ENCODE measurements at regions not wholly inside any gene's neighbourhood (a gene's known extent, or its start where the extent isn't known, plus 50 kb on each side); places are given as distances from the start of the nearest gene placed in this dataset.

- TF ChIP-seq, protein P1, sequence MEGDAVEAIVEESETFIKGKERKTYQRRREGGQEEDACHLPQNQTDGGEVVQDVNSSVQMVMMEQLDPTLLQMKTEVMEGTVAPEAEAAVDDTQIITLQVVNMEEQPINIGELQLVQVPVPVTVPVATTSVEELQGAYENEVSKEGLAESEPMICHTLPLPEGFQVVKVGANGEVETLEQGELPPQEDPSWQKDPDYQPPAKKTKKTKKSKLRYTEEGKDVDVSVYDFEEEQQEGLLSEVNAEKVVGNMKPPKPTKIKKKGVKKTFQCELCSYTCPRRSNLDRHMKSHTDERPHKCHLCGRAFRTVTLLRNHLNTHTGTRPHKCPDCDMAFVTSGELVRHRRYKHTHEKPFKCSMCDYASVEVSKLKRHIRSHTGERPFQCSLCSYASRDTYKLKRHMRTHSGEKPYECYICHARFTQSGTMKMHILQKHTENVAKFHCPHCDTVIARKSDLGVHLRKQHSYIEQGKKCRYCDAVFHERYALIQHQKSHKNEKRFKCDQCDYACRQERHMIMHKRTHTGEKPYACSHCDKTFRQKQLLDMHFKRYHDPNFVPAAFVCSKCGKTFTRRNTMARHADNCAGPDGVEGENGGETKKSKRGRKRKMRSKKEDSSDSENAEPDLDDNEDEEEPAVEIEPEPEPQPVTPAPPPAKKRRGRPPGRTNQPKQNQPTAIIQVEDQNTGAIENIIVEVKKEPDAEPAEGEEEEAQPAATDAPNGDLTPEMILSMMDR (IDR thresholded peaks at IDR 0.05; ENCODE audit: low read depth, low read length) = no peak
- H3K4me3 ChIP-seq (ENCODE audit: low read depth, low read length) = no peak overlapping the region
These were observed 1535.2 kb upstream of the LRRTM1 start for GRCh38 chr2:81839780-81840179.

DNA sequence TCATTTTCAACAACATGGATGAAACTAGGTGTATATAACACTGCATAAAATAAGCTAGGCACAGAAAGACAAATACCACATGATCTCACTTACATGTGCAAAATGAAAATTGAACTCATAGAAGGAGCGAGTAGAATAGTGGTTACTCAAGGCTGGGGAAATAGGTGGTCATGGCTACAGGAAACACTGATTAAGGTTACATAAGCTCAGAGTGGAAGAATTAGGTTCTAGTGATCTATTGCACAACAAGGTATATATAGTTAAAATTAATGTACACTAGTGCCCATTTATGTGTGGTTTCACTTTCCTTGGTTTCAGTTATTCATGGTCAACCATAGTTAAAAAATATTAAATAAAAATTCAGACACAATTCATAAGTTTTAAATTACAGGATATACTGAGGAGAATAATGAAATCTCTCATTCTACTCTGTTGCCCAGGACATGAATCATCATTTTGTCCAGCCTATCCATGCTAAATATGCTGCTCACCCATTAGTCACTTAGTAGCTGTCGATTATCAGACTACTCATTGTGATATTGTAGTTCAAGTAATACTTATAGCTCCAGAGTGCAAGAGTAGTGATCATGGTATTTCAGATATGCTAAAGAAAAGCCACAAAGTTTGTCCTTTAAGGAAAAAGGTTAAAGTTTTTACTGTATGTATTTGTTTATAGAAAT, 1530.9 kb upstream of the LRRTM1 start:
- TF ChIP-seq, protein P1 (IDR thresholded peaks at IDR 0.05; ENCODE audit: low read depth, low read length) = no peak

GRCh38 chr2:81786811-81787210, 1482.3 kb upstream of the LRRTM1 start:
- TF ChIP-seq, protein P1 (IDR thresholded peaks at IDR 0.05; ENCODE audit: low read depth, low read length) = no peak
- no peak overlapping the region for H3K4me3 ChIP-seq (ENCODE audit: low read depth, low read length)

More for the DNA sequence above, 1530.9 kb upstream of the LRRTM1 start:
- H3K4me3 ChIP-seq (ENCODE audit: low read depth, low read length) = no peak overlapping the region

GRCh38 chr2:81767187-81767912, 1462.8 kb upstream of the LRRTM1 start:
- TF ChIP-seq, protein P1 (IDR thresholded peaks at IDR 0.05; ENCODE audit: low read depth, low read length) = no peak
- H3K4me3 ChIP-seq (ENCODE audit: low read depth, low read length) = no peak overlapping the region

DNA sequence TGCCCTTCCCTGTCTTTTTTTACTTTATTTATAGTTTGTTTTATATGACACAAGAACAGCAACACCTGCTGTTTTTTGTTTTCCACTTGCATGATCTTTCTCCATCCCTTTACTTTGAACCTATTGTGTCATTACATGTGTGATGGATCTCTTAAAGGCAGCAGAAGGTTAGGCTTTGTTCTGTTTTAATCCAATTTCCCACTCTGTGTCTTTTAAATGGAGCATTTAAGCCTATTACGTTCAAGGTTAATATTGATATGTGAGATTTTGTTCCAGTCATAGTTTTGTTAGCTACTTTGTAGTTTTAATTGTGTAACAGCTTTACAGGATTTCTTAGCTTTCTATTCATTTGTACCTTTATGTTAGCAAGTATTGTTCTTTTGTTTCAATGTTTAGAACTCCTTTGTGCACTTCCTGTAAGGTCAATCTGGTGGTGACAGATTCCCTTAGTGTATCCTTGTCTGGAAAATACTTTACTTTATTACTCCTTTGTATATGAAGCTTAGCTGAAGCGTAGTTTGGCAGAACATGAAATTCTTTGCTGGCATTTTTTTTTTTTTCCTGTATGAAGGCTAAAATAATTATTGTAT, 1443.0 kb upstream of the LRRTM1 start:
- TF ChIP-seq, protein P1 (IDR thresholded peaks at IDR 0.05; ENCODE audit: low read depth, low read length) = no peak
- no peak overlapping the region for H3K4me3 ChIP-seq (ENCODE audit: low read depth, low read length)

DNA sequence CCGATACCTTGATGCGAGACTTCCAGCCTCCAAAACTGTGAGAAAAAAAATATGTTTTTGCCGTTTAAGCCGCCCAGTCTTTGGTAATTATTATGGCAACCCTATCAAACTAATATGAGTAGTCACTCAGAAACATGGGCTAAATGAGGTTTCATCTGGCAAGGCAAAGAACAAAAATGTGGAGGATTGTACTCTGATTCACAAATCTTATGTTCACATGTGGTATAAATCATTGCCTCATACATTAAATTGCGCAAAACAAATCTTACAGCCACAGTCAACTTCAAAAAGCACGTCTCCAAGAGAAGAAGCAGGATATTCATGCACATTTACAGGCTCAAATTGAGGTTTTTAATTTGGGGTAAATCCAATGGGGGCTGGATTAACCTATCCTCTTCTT, 1435.4 kb upstream of the LRRTM1 start:
- TF ChIP-seq, protein P1 (IDR thresholded peaks at IDR 0.05; ENCODE audit: low read depth, low read length) = no peak
- no peak overlapping the region for H3K4me3 ChIP-seq (ENCODE audit: low read depth, low read length)

GRCh38 chr2:81734981-81735380, 1430.4 kb upstream of the LRRTM1 start:
- TF ChIP-seq, protein P1 (IDR thresholded peaks at IDR 0.05; ENCODE audit: low read depth, low read length) = no peak

More at GRCh38 chr2:81734981-81735380, 1430.4 kb upstream of the LRRTM1 start:
- no peak overlapping the region for H3K4me3 ChIP-seq (ENCODE audit: low read depth, low read length)
